ENCODE measurements at regions not wholly inside any gene's neighbourhood (a gene's known extent, or its start where the extent isn't known, plus 50 kb on each side); places are given as distances from the start of the nearest gene placed in this dataset.
"Not testable (repeated sequence)": the region's sequence is repeated elsewhere in the genome, so short reads cannot be mapped to it uniquely, and the experiment has no call there.

- DNase-seq (ENCODE audit: low read depth), result no peak
Measured at GRCh38 chr15:96180087-96180748, 150.3 kb upstream of the NR2F2 start.

GRCh38 chr15:96181217-96181616 lies 149.3 kb upstream of the NR2F2 start:
- DNase-seq (ENCODE audit: low read depth), result no peak

GRCh38 chr15:96181873-96182301 lies 148.6 kb upstream of the NR2F2 start:
- no peak for DNase-seq (ENCODE audit: low read depth)

- DNase-seq (ENCODE audit: low read depth), result no peak
Measured at GRCh38 chr15:96182736-96183513, 147.6 kb upstream of the NR2F2 start.

- no peak for DNase-seq (ENCODE audit: low read depth)
Measured at GRCh38 chr15:96183514-96183850, 147.0 kb upstream of the NR2F2 start.

GRCh38 chr15:96183867-96184266 lies 146.6 kb upstream of the NR2F2 start:
- no peak for DNase-seq (ENCODE audit: low read depth)

- no peak for DNase-seq (ENCODE audit: low read depth)
Measured at GRCh38 chr15:96184297-96184696, 146.2 kb upstream of the NR2F2 start.

GRCh38 chr15:96186105-96186504 lies 144.4 kb upstream of the NR2F2 start:
- DNase-seq (ENCODE audit: low read depth), result no peak

GRCh38 chr15:96187341-96188305 lies 142.9 kb upstream of the NR2F2 start:
- no peak for DNase-seq (ENCODE audit: low read depth)

GRCh38 chr15:96197721-96198120 lies 132.8 kb upstream of the NR2F2 start:
- no peak for DNase-seq (ENCODE audit: low read depth)

GRCh38 chr15:96199111-96199510 lies 131.4 kb upstream of the NR2F2 start:
- DNase-seq (ENCODE audit: low read depth), result no peak

GRCh38 chr15:96200357-96200967 lies 130.0 kb upstream of the NR2F2 start:
- no peak for DNase-seq (ENCODE audit: low read depth)

GRCh38 chr15:96201696-96202095 lies 128.8 kb upstream of the NR2F2 start:
- no peak for DNase-seq (ENCODE audit: low read depth)

GRCh38 chr15:96205588-96205987 lies 124.9 kb upstream of the NR2F2 start:
- DNase-seq (ENCODE audit: low read depth), result not testable (repeated sequence)

GRCh38 chr15:96207377-96208006 lies 123.0 kb upstream of the NR2F2 start:
- no peak for DNase-seq (ENCODE audit: low read depth)

GRCh38 chr15:96209285-96209735 lies 121.2 kb upstream of the NR2F2 start:
- no peak for DNase-seq (ENCODE audit: low read depth)

GRCh38 chr15:96213045-96213444 lies 117.5 kb upstream of the NR2F2 start:
- no peak for DNase-seq (ENCODE audit: low read depth)

GRCh38 chr15:96213896-96214295 lies 116.6 kb upstream of the NR2F2 start:
- no peak for DNase-seq (ENCODE audit: low read depth)

GRCh38 chr15:96216481-96216880 lies 114.0 kb upstream of the NR2F2 start:
- DNase-seq (ENCODE audit: low read depth), result not testable (repeated sequence)

GRCh38 chr15:96217983-96218382 lies 112.5 kb upstream of the NR2F2 start:
- DNase-seq (ENCODE audit: low read depth), result no peak

- DNase-seq (ENCODE audit: low read depth), result no peak
Measured at GRCh38 chr15:96218623-96219455, 111.7 kb upstream of the NR2F2 start.
